WI38 (cell line): ENCODE measurements at regions not wholly inside any gene's neighbourhood (a gene's known extent, or its start where the extent isn't known, plus 50 kb on each side); places are given as distances from the start of the nearest gene placed in this dataset.

Experiments used
- H3K4me3 ChIP-seq: 2 replicates; pipeline ENCODE4 v1.5.1; 2011; ENCODE audit warnings: low read depth, mild to moderate bottlenecking, control low read depth, low read length
- TF ChIP-seq, protein P1 (sequence below): IDR thresholded peaks from 2 replicates; pipeline ENCODE4 v1.5.1; 2012; ENCODE audit warnings: low read depth, mild to moderate bottlenecking, control low read depth, low read length

DNA sequence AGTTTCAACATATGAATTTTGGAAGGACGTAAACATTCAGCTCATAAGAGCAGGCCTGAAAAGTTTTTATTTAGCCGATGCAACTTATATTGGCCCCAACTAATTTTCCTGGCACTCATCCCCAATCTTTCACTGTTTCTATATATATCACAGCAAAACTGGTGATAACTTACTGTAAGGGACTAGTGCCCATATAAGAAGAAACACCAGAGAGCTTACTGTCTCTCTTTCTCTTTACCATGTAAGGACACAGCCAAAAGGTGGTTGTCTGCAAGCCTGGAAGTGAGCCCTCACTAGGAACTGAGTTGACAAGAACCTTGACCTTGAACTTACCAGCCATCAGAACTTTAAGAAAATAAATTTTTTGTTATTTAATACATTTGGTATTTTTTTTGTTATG is 807.4 kb upstream of the CITED2 start:
- H3K4me3 ChIP-seq, result no peak overlapping the region
- TF ChIP-seq, protein P1, sequence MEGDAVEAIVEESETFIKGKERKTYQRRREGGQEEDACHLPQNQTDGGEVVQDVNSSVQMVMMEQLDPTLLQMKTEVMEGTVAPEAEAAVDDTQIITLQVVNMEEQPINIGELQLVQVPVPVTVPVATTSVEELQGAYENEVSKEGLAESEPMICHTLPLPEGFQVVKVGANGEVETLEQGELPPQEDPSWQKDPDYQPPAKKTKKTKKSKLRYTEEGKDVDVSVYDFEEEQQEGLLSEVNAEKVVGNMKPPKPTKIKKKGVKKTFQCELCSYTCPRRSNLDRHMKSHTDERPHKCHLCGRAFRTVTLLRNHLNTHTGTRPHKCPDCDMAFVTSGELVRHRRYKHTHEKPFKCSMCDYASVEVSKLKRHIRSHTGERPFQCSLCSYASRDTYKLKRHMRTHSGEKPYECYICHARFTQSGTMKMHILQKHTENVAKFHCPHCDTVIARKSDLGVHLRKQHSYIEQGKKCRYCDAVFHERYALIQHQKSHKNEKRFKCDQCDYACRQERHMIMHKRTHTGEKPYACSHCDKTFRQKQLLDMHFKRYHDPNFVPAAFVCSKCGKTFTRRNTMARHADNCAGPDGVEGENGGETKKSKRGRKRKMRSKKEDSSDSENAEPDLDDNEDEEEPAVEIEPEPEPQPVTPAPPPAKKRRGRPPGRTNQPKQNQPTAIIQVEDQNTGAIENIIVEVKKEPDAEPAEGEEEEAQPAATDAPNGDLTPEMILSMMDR, result no peak

DNA sequence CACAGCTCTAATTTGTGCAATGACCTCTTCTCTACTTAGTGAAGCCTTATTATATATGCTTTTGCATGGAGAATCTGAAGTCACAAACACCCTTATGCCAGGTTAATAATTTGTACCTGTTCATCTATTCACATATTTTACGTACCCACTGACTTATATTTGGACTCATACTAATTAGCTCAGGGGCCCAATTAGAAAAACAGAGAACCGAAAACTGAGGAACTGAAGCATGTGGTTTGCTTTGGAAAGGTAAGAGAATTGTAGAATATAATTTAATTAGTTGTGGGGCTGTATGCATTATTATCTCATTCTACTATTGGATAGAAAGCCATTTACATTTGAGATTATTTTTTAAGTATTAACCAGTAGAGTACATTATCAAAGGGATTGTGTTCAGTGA is 805.9 kb upstream of the CITED2 start:
- TF ChIP-seq, protein P1, result no peak
- no peak overlapping the region for H3K4me3 ChIP-seq

DNA sequence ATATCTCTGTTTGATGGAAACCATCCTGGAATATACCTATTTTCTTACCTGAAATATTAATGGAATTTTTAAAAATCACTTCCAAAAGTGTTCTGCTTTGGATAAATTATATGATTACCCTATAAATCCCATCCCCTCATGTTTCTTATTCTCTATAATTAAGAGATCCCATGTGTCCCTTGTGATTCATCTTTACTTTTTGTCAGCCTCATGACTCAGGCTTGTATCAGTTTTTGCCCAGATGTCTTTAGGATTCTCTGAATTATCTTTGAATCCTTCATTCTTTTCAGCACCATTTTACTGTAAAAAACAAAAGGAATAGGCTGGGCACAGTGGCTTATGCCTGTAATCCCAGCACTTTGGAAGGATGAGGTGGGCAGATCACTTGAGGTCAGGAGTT is 804.5 kb upstream of the CITED2 start:
- TF ChIP-seq, protein P1, result no peak
- H3K4me3 ChIP-seq, result no peak overlapping the region

DNA sequence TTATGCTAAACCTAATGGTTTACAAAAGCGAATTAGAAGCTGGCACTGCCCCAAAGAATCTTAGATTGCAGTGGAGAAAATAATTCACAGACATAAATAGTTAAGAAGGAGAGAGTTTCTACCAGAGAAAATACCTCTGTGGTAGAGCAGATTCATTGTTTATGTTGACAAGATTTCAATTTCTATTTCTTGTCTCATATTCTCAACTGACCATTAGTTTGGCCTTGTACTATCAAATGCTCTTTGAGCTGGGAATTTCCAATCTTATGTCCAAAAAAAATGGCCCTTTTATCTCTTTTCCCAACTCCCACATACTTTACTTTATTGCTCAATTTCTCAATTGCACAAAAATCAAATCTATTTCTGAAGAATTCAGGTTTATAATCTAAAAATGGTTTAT is 804.1 kb upstream of the CITED2 start:
- TF ChIP-seq, protein P1, result no peak
- no peak overlapping the region for H3K4me3 ChIP-seq

DNA sequence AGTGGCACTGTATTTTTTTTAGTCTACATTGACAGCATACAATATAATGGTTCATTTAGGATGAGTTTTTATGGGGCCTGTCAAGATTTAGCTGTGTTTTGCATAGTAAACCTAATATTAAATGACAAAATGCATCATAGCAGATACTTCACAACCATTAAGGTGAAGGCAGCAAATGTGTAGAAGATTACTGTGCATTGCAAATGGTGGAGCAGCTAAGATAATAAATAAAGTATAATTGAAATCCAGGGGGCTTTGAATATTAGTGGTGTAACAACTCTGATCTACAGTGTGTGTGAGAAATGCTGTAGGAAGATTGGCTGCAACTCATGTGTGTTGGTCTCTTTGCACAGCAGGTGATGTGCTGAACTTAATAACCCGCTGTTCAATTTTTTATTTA is 801.9 kb upstream of the CITED2 start:
- TF ChIP-seq, protein P1, result no peak
- H3K4me3 ChIP-seq, result no peak overlapping the region

DNA sequence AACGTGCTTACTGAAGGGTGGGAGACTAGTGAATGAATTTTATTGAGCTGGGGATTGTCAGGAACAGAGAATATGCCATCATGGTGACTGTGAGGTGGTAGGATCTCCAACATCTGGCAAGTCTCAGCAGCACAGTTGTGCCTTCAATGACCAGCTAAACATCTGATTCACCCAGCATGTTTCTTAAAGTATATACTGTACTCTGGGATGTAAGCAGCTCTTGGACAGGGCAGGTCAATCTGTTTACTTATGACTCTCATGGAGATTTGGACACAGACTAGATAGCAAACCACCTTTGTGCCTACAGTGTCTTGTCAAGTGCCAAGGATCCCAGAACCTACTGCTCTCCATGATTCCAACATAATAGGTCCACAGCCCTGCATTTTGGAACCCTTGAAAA is 801.0 kb upstream of the CITED2 start:
- TF ChIP-seq, protein P1, result no peak
- no peak overlapping the region for H3K4me3 ChIP-seq

DNA sequence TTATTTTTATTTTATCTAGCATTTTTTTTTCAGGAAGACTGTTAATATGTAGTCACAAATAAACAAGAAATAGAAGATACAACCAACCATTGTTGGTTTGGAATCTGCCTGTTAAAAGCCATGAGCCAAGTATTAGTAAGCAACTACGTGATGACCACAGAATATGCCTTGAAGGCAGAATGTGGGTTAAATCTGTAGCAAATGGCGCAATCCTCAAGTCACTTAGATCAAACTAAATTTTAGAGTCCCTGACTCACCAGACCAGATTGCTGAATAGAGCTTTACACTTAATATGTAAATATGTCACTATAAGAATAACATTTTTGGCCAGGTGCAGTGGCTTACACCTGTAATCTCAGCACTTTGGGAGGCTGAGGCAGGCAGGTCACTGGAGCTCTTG is 800.1 kb upstream of the CITED2 start:
- TF ChIP-seq, protein P1, result no peak
- H3K4me3 ChIP-seq, result no peak overlapping the region
